H1 (cell line): ENCODE measurements at regions not wholly inside any gene's neighbourhood (a gene's known extent, or its start where the extent isn't known, plus 50 kb on each side); places are given as distances from the start of the nearest gene placed in this dataset.

Experiments used
- GTF2F1 ChIP-seq: IDR thresholded peaks from 2 replicates; pipeline ENCODE4 v1.6.1; 2012; ENCODE audit warnings: low read depth, low read length, improper control_type of control experiment, borderline replicate concordance
- RNF2 ChIP-seq: fragments of 200-900, 300-1000 bp; sonication (generic); IDR thresholded peaks from 2 replicates; pipeline ENCODE4 v1.7.1; 2016; ENCODE audit warnings: borderline replicate concordance, low read depth, mild to moderate bottlenecking, antibody characterized with exemption, low read length; ENCODE audit not compliant: poor library complexity, severe bottlenecking; ENCODE audit errors: missing control alignments
- TF ChIP-seq, protein P1 (sequence below), 3 experiments: IDR thresholded peaks; 1 replicate in 2 of 3; 2 replicates in 1 of 3; pipeline versions ENCODE4 v1.5.1 to v1.6.1; 2011; ENCODE audit warnings: low read length in 3 of 3, mild to moderate bottlenecking in 3 of 3, inconsistent platforms in 2 of 3, low read depth in 1 of 3, moderate library complexity in 1 of 3; ENCODE audit not compliant: insufficient read depth in 1 of 3; ENCODE audit errors: control extremely low read depth in 1 of 3

DNA sequence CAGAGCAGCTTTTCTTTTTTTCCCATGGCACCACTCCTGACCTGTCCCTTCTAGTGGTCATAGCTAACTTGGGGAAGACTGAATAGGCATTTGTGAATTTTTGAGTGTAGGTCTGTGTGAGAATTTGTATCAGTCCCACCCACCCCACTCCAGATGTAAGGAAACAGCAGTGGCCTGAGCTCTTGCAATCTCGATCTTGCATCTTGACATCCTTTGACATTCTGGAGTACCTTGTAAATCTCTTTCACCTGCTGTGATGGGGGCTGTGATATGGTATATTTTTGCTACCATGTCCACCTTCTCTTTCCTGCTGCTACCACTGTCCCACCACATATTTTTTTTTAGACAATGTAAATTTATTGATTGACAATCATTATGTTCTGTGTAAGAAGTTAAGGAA is 289.3 kb downstream of the MAP2K6 start (continued):
- TF ChIP-seq, protein P1, sequence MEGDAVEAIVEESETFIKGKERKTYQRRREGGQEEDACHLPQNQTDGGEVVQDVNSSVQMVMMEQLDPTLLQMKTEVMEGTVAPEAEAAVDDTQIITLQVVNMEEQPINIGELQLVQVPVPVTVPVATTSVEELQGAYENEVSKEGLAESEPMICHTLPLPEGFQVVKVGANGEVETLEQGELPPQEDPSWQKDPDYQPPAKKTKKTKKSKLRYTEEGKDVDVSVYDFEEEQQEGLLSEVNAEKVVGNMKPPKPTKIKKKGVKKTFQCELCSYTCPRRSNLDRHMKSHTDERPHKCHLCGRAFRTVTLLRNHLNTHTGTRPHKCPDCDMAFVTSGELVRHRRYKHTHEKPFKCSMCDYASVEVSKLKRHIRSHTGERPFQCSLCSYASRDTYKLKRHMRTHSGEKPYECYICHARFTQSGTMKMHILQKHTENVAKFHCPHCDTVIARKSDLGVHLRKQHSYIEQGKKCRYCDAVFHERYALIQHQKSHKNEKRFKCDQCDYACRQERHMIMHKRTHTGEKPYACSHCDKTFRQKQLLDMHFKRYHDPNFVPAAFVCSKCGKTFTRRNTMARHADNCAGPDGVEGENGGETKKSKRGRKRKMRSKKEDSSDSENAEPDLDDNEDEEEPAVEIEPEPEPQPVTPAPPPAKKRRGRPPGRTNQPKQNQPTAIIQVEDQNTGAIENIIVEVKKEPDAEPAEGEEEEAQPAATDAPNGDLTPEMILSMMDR (IDR thresholded peaks at IDR 0.05; ENCODE audit: control extremely low read depth in 1 of 3, insufficient read depth in 1 of 3, low read depth in 1 of 3, low read length in 3 of 3), result no peak
- TF ChIP-seq RNF2 (no peak), GTF2F1 (no peak)
